ENCODE measurements at regions not wholly inside any gene's neighbourhood (a gene's known extent, or its start where the extent isn't known, plus 50 kb on each side); places are given as distances from the start of the nearest gene placed in this dataset.

- TF ChIP-seq EZH2 (IDR thresholded peaks at IDR 0.05; ENCODE audit: borderline replicate concordance, insufficient read depth, low read depth, low read length, poor library complexity, severe bottlenecking) (no peak), CTCF (IDR thresholded peaks at IDR 0.05) (no peak)
- CTCF ChIA-PET: no interaction called here
- no peak overlapping the region for H3K27ac Mint-ChIP-seq
Observed at GRCh38 chr6:94454231-94454630, 1034.9 kb upstream of the EPHA7 start.

GRCh38 chr6:94446120-94446519 is 1026.8 kb upstream of the EPHA7 start:
- Histone ChIP-seq H3K4me1 (ENCODE audit: control insufficient read depth in 2 of 2, insufficient read depth in 2 of 2, low read length in 2 of 2) (no peaks in the 10 kb centered on the region), H3K27me3 (replicated peaks in 1 of 4; ENCODE audit: control extremely low read depth in 1 of 4, control insufficient read depth in 3 of 4, insufficient read depth in 4 of 4, low read length in 3 of 4) (no peaks in the 10 kb centered on the region), H3K4me3 (ENCODE audit: control extremely low read depth in 1 of 5, extremely low read depth in 1 of 5, insufficient read depth in 1 of 5, low read depth in 2 of 5, low read length in 4 of 5) (no peak overlapping the region), H3K4me2 (replicated peaks; ENCODE audit: low read depth, low read length, poor library complexity, severe bottlenecking) (no peak overlapping the region), H4K20me1 (ENCODE audit: control insufficient read depth, insufficient read depth, low read length, poor library complexity, severe bottlenecking) (no peaks in the 10 kb centered on the region), H3K9me3 (ENCODE audit: control extremely low read depth in 1 of 3, control insufficient read depth in 2 of 3, insufficient read depth in 1 of 3, low read length in 2 of 3) (peaks cover 0 to 3% (median 2%) of the 10 kb centered on the region in 3 donors), H3K36me3 (replicated peaks in 1 of 2; ENCODE audit: control extremely low read depth in 1 of 2, control insufficient read depth in 1 of 2, extremely low read depth in 1 of 2, insufficient read depth in 2 of 2, low read length in 1 of 2) (no peaks in the 10 kb centered on the region), H2AFZ (ENCODE audit: insufficient read depth, low read depth, low read length, poor library complexity, severe bottlenecking) (no peak overlapping the region), H3K9ac (ENCODE audit: low read length) (no peak overlapping the region), H3K27ac (ENCODE audit: low read length in 2 of 2) (no peak overlapping the region), H3K79me2 (ENCODE audit: control insufficient read depth, insufficient read depth, low read length) (no peaks in the 10 kb centered on the region)
- DNase-seq: no peak
- Mint-ChIP-seq H3K27me3 (no peaks in the 10 kb centered on the region), H3K4me3 (no peak overlapping the region), H3K27ac (no peak overlapping the region), H3K4me1 (no peaks in the 10 kb centered on the region), H3K9me3 (ENCODE audit: insufficient read depth) (no peaks in the 10 kb centered on the region)
- WGBS (ENCODE audit: insufficient coverage): 100% methylated on average over 1 of the region's 3 CpGs
- ChIA-PET CTCF (no interaction called here), POLR2A (no interaction called here)
- ATAC-seq (ENCODE audit: low read depth): no peak
- intact Hi-C loops (cut with micrococcal nuclease): no loop called here
- no peak for TF ChIP-seq EZH2 (IDR thresholded peaks at IDR 0.05; ENCODE audit: borderline replicate concordance, insufficient read depth, low read depth, low read length, poor library complexity, severe bottlenecking)
- TF ChIP-seq CTCF (IDR thresholded peaks at IDR 0.05): no peak

More at GRCh38 chr6:94454231-94454630, 1034.9 kb upstream of the EPHA7 start:
- Mint-ChIP-seq H3K9me3 (ENCODE audit: insufficient read depth) (no peaks in the 10 kb centered on the region), H3K4me3 (no peak overlapping the region), H3K27me3 (no peaks in the 10 kb centered on the region), H3K4me1 (no peaks in the 10 kb centered on the region)
- no peak overlapping the region for H3K4me2 ChIP-seq (replicated peaks; ENCODE audit: low read depth, low read length, poor library complexity, severe bottlenecking)
- no peak overlapping the region for H3K9ac ChIP-seq (ENCODE audit: low read length)
- ATAC-seq (ENCODE audit: low read depth) (no peak), DNase-seq (no peak)
- no peaks in the 10 kb centered on the region for H3K79me2 ChIP-seq (ENCODE audit: control insufficient read depth, insufficient read depth, low read length)
- no peak overlapping the region for H3K27ac ChIP-seq (ENCODE audit: low read length in 2 of 2)
- POLR2A ChIA-PET: no interaction called here
- no peak overlapping the region for H2AFZ ChIP-seq (ENCODE audit: insufficient read depth, low read depth, low read length, poor library complexity, severe bottlenecking)
- no peaks in the 10 kb centered on the region for H3K9me3 ChIP-seq (ENCODE audit: control extremely low read depth in 1 of 3, control insufficient read depth in 2 of 3, insufficient read depth in 1 of 3, low read length in 2 of 3)
- H3K36me3 ChIP-seq (replicated peaks in 1 of 2; ENCODE audit: control extremely low read depth in 1 of 2, control insufficient read depth in 1 of 2, extremely low read depth in 1 of 2, insufficient read depth in 2 of 2, low read length in 1 of 2): no peaks in the 10 kb centered on the region
- no peaks in the 10 kb centered on the region for H3K27me3 ChIP-seq (replicated peaks in 1 of 4; ENCODE audit: control extremely low read depth in 1 of 4, control insufficient read depth in 3 of 4, insufficient read depth in 4 of 4, low read length in 3 of 4)
- no peaks in the 10 kb centered on the region for H4K20me1 ChIP-seq (ENCODE audit: control insufficient read depth, insufficient read depth, low read length, poor library complexity, severe bottlenecking)
- no peaks in the 10 kb centered on the region for H3K4me1 ChIP-seq (ENCODE audit: control insufficient read depth in 2 of 2, insufficient read depth in 2 of 2, low read length in 2 of 2)
- WGBS (ENCODE audit: insufficient coverage): no CpG with 5 or more reads among the region's 2 CpGs
- intact Hi-C loops (cut with micrococcal nuclease): no loop called here
- H3K4me3 ChIP-seq (ENCODE audit: control extremely low read depth in 1 of 5, extremely low read depth in 1 of 5, insufficient read depth in 1 of 5, low read depth in 2 of 5, low read length in 4 of 5): no peak overlapping the region

All from B cell (primary cell).